ENCODE measurements at regions not wholly inside any gene's neighbourhood (a gene's known extent, or its start where the extent isn't known, plus 50 kb on each side); places are given as distances from the start of the nearest gene placed in this dataset.

DNA sequence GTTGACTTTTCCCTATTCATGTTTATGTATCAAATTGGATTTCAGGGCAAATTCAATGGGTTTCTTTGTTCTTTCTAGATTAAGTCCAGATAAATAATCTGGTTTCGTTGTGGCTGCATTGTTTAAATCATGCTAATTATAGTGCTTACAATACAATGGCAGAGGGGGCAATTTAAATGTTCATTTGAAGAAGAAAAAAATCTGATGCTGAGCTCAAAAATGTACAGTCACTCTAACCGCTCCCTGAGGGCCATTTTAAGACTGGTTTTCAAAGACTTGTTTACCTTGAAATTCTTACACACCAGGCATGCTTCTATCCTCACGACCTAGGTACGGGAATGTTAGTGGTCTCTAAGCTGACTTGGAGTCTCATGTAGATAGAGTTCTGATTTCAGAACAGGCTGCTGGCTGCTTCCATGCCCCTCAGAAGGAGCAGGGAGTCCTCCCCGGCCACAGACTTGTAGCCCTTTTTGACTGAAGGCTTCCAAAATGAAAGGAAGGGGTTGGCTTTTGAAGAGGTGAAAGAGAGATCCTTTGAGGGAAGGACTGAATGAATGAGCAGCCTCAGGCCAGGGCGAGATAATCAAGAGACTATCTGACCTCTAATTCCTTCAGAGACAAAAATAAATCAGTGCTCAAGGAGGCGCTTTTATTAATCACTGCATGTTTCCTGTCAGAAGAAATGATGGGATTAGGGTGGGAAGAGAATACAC, 86.1 kb upstream of the ZNF217 start:
- Histone ChIP-seq H3K4me3 (no peak overlapping the region), H3K4me1 (peaks cover 4 to 47% (median 24%) of the 10 kb centered on the region in 6 donors), H3K9me3 (no peaks in the 10 kb centered on the region), H3K36me3 (no peaks in the 10 kb centered on the region), H3K27me3 (replicated peaks in 1 of 7) (no peaks in the 10 kb centered on the region), H3K27ac (peak overlapping the region in 1 of 8 donors; percentile 82)
- no peak for DNase-seq
- WGBS, 5 donors, result 68 to 81% (median 75%) methylated on average over 7 of the region's 7 CpGs
- intact Hi-C loops (cut with DNase I; ENCODE audit: low total_unique reads), result no loop called here
- TF ChIP-seq, protein P1, sequence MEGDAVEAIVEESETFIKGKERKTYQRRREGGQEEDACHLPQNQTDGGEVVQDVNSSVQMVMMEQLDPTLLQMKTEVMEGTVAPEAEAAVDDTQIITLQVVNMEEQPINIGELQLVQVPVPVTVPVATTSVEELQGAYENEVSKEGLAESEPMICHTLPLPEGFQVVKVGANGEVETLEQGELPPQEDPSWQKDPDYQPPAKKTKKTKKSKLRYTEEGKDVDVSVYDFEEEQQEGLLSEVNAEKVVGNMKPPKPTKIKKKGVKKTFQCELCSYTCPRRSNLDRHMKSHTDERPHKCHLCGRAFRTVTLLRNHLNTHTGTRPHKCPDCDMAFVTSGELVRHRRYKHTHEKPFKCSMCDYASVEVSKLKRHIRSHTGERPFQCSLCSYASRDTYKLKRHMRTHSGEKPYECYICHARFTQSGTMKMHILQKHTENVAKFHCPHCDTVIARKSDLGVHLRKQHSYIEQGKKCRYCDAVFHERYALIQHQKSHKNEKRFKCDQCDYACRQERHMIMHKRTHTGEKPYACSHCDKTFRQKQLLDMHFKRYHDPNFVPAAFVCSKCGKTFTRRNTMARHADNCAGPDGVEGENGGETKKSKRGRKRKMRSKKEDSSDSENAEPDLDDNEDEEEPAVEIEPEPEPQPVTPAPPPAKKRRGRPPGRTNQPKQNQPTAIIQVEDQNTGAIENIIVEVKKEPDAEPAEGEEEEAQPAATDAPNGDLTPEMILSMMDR (IDR thresholded peaks at IDR 0.05 in 8 of 11, conservative IDR thresholded peaks at IDR 0.05 in 3 of 11), result no peak
- no peak for TF ChIP-seq POLR2AphosphoS5 (IDR thresholded peaks at IDR 0.05)
- no peak for TF ChIP-seq POLR2A (IDR thresholded peaks at IDR 0.05)

DNA sequence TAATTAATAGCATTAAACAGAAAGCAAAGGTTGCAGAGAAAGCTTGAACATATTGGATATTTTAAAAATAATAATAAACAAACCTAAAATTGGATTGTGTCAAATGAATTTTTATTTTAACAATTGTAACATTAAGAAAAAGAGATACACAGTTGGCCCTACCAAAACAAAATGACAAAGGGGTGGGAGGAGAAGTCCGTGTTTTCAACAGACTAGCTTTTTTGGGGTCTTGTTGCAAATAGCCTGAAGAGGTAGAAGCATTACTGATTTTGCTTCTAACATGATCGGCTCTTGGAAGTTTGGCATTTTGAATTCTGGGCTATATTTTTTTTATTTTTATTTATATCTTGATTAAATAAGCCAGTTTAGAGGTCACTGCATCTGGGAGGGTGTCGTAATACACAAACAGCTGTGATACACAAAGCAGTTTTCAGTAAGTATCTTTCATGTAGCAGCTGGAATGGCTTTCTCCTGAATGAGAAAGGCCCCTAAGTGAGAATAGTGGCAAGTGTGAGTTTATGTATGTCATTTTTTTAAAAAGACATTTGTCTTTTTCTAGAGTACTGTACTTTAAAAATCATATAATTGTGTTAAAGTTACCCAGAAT, 85.5 kb upstream of the ZNF217 start:
- DNase-seq, result no peak
- Histone ChIP-seq H3K27me3 (replicated peaks in 1 of 7) (no peaks in the 10 kb centered on the region), H3K27ac (peak overlapping the region in 1 of 8 donors; percentile 82), H3K36me3 (no peaks in the 10 kb centered on the region), H3K4me3 (no peak overlapping the region), H3K9me3 (no peaks in the 10 kb centered on the region), H3K4me1 (peaks cover 4 to 47% (median 24%) of the 10 kb centered on the region in 6 donors)
- intact Hi-C loops (cut with DNase I; ENCODE audit: low total_unique reads), result no loop called here
- TF ChIP-seq, protein P1 (IDR thresholded peaks at IDR 0.05 in 8 of 11, conservative IDR thresholded peaks at IDR 0.05 in 3 of 11), result no peak
- 61 to 87% (median 71%) methylated on average over 3 of the region's 3 CpGs for WGBS, 5 donors

DNA sequence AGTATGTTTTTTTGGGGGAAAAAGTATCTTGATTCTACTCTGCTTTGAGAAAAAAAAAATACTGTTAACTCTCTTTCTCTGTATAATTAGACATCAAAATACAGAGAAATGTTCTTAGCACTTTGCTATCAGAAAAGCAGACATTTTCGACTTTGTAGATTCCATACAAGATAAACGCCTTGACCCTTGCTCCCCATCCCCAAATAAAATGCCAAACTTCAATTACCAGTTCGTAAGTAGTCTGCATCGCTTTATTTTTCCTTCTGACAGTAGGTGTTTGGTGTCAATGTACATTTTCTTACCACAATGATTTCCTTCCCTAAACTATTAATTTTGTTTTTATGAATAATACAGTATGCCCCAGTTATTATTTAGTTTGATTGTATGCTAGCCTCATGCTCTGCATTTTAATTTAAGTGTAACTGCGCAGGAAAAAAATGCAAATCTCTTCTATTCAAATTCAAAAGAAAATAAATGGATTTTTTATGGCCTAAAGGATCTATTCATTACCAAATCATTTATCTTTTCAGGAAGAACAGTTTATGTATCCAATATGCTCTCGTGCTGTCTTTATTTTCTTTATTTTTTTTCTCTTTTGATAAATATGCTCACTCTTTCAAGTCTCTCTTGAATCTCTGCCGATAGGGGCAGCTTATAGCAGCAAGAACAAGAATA, 84.8 kb upstream of the ZNF217 start:
- intact Hi-C loops (cut with DNase I; ENCODE audit: low total_unique reads), result no loop called here
- H3K36me3 ChIP-seq, result no peaks in the 10 kb centered on the region
- 40 to 54% (median 44%) methylated on average over 7 of the region's 7 CpGs for WGBS, 5 donors
- no peaks in the 10 kb centered on the region for H3K9me3 ChIP-seq
- peak overlapping the region in 1 of 8 donors; percentile 25 for H3K4me3 ChIP-seq
- H3K4me1 ChIP-seq, result peaks cover 4 to 47% (median 24%) of the 10 kb centered on the region in 6 donors
- no peak for TF ChIP-seq POLR2A (IDR thresholded peaks at IDR 0.05)
- TF ChIP-seq, protein P1 (IDR thresholded peaks at IDR 0.05 in 8 of 11, conservative IDR thresholded peaks at IDR 0.05 in 3 of 11), result peak in 1 of 11 experiments; percentile 3
- TF ChIP-seq POLR2AphosphoS5 (IDR thresholded peaks at IDR 0.05), result no peak
- no peaks in the 10 kb centered on the region for H3K27me3 ChIP-seq (replicated peaks in 1 of 7)
- peak overlapping the region in 6 of 8 donors; percentile 33 to 82 (median 54) for H3K27ac ChIP-seq
- DNase-seq, result no peak

Data from spleen (tissue), 11 donors.